Suprapubic skin (tissue), 4 donors: ENCODE measurements at regions not wholly inside any gene's neighbourhood (a gene's known extent, or its start where the extent isn't known, plus 50 kb on each side); places are given as distances from the start of the nearest gene placed in this dataset.

ENCODE experiments used
- EP300 ChIP-seq: sonication (generic); formaldehyde crosslinking; IDR thresholded peaks from one replicate; pipeline ENCODE4 v1.6.1; 2017; ENCODE audit warnings: antibody characterized with exemption
- POLR2AphosphoS5 ChIP-seq, 3 donors: sonication (generic); formaldehyde crosslinking; IDR thresholded peaks; one replicate each; pipeline ENCODE4 v1.6.1; 2017; ENCODE audit warnings: antibody characterized with exemption in 3 of 3
- TF ChIP-seq, protein P1 (sequence below), 2 donors: fragments of 200-600 bp in 1 of 2; fragments of 450-650 bp in 1 of 2; sonication (generic) in 1 of 2; IDR thresholded peaks; one replicate each; pipeline ENCODE4 v1.5.1; 2016 to 2019; ENCODE audit warnings: antibody characterized with exemption in 2 of 2, mild to moderate bottlenecking in 1 of 2, moderate library complexity in 1 of 2

DNA sequence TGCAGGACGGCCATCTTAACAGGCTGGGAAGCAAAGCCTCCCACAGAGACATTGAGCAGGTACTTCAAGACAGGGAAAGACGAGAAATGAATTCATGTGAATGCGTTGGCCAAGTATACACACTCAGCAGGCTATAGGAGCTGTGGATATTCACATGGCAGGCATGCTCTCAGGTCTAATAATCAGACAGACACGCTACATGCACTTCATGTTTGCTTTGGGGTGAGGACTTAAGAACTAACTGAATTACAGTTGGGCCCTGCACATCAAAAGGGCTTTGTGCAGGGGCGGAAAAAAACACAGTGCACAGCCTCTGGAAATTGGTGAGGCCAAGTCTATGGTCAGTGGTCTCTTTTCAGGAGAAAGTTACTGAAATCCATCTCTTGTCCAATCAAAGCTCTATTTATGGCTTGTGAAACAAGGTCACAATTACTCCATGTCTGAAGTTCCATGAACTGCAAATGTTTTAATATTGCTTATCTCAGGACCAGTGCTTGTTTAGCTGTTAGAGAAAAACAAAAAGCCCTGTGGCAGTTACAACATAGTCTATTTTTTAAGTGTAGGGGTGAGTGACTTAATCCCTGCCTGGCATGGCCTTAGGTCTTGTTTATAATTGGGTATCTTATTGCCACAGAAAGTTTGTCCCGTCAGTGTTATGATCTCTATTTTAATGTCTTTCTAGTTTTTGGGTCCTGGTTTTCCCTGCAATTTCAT is 100.6 kb upstream of the GOLGA6L6 start:
- TF ChIP-seq POLR2AphosphoS5 (IDR thresholded peaks at IDR 0.05) (no peak), EP300 (no peak)
- TF ChIP-seq, protein P1, sequence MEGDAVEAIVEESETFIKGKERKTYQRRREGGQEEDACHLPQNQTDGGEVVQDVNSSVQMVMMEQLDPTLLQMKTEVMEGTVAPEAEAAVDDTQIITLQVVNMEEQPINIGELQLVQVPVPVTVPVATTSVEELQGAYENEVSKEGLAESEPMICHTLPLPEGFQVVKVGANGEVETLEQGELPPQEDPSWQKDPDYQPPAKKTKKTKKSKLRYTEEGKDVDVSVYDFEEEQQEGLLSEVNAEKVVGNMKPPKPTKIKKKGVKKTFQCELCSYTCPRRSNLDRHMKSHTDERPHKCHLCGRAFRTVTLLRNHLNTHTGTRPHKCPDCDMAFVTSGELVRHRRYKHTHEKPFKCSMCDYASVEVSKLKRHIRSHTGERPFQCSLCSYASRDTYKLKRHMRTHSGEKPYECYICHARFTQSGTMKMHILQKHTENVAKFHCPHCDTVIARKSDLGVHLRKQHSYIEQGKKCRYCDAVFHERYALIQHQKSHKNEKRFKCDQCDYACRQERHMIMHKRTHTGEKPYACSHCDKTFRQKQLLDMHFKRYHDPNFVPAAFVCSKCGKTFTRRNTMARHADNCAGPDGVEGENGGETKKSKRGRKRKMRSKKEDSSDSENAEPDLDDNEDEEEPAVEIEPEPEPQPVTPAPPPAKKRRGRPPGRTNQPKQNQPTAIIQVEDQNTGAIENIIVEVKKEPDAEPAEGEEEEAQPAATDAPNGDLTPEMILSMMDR (IDR thresholded peaks at IDR 0.05), result no peak
